ENCODE measurements at regions not wholly inside any gene's neighbourhood (a gene's known extent, or its start where the extent isn't known, plus 50 kb on each side); places are given as distances from the start of the nearest gene placed in this dataset.

DNA sequence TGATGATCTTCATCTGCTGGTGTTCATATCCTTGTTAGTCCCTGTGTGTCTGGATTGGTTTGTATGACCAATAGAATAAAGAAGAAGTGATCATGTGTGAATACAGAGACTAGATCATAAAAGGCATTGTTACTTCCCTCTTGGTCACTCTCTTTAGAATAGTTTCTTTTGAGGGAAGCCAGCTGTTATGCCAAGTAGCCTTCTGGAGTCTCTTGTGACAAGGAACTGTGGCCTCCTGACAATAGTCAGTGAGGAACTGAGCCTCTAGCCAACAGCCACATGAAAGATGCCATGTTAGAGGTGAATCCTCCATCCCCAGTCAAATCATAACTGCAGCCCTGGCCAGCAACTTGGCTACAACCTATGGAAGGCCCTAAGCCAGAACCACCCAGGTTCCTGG is 63.0 kb upstream of the SMAD3 start:
- H2AK5ac ChIP-seq (ENCODE audit: low read depth, low read length): no peak overlapping the region
- BruUV-seq (replicated peaks): no TSS peak
- ChIA-PET POLR2A (ENCODE audit: unreplicated experiment) (no interaction called here), CTCF (no interaction called here)
- H2BK20ac ChIP-seq (ENCODE audit: low read depth, low read length): no peak overlapping the region
- H3K4me2 ChIP-seq (ENCODE audit: low read depth, low read length): no peak overlapping the region
- H3K27me3 ChIP-seq (ENCODE audit: control insufficient read depth, insufficient read depth, low read length): no peaks in the 10 kb centered on the region
- no peaks in the 10 kb centered on the region; the same call in 1 of the 2 replicates for H3K9me3 ChIP-seq (ENCODE audit: control insufficient read depth, insufficient read depth, low read length)
- no peak overlapping the region for H3K9ac ChIP-seq (ENCODE audit: low read depth, low read length)
- H2BK15ac ChIP-seq (ENCODE audit: low read depth, low read length): no peak overlapping the region
- DNase-seq (no peak), ATAC-seq (ENCODE audit: low read depth) (no peak)
- in situ Hi-C loops (cut with MboI; ENCODE audit: low sequenced_read_pairs): no loop called here
- no peak overlapping the region for H2BK120ac ChIP-seq (ENCODE audit: low read depth, low read length)
- H3K36me3 ChIP-seq (ENCODE audit: control insufficient read depth, insufficient read depth, low read length): no peaks in the 10 kb centered on the region
- dilution Hi-C loops (cut with HindIII; ENCODE audit: low sequenced_read_pairs, unreplicated experiment): no loop called here
- H3K4ac ChIP-seq (ENCODE audit: low read depth, low read length): no peak overlapping the region
- H2BK5ac ChIP-seq (ENCODE audit: low read depth, low read length, poor library complexity, severe bottlenecking): no peak overlapping the region
- no peaks in the 10 kb centered on the region for H3K79me1 ChIP-seq (ENCODE audit: low read depth in 1 of 2, low read length in 2 of 2)
- H3K18ac ChIP-seq (ENCODE audit: low read depth, low read length): no peak overlapping the region
- H3K23ac ChIP-seq (ENCODE audit: low read depth, low read length): no peak overlapping the region
- H3K4me3 ChIP-seq (ENCODE audit: insufficient read depth, low read depth, low read length): no peak overlapping the region
- no peaks in the 10 kb centered on the region for H4K20me1 ChIP-seq (ENCODE audit: insufficient read depth, low read length)
- H3K56ac ChIP-seq (ENCODE audit: extremely low read depth, insufficient read depth, low read length): no peak overlapping the region
- H3K9me1 ChIP-seq (ENCODE audit: insufficient read depth, low read length): no peaks in the 10 kb centered on the region
- H3K14ac ChIP-seq (replicated peaks; ENCODE audit: low read depth, low read length): no peak overlapping the region
- H3K4me1 ChIP-seq (ENCODE audit: control insufficient read depth, insufficient read depth, low read length): peaks cover 3% of the 10 kb centered on the region; the same call in 1 of the 2 replicates
- no peak overlapping the region for H4K5ac ChIP-seq (ENCODE audit: low read depth, low read length)
- intact Hi-C loops (cut with micrococcal nuclease): no loop called here
- no peak overlapping the region for H4K91ac ChIP-seq (ENCODE audit: insufficient read depth, low read depth, low read length)
- no peak overlapping the region for H3K27ac ChIP-seq (ENCODE audit: insufficient read depth, low read length)
- no peak overlapping the region for H4K8ac ChIP-seq (ENCODE audit: low read depth in 2 of 2, low read length in 2 of 2)
- no peak overlapping the region for H2AFZ ChIP-seq (replicated peaks; ENCODE audit: low read length, poor library complexity)
- H2AK9ac ChIP-seq (replicated peaks; ENCODE audit: low read depth, low read length, poor library complexity): no peak overlapping the region
- no peak for TF ChIP-seq FOS (IDR thresholded peaks at IDR 0.05; ENCODE audit: low read depth, low read length)
- TF ChIP-seq MAFK (IDR thresholded peaks at IDR 0.05; ENCODE audit: low read depth, low read length): no peak
- no peak for TF ChIP-seq CEBPB (IDR thresholded peaks at IDR 0.05; ENCODE audit: low read depth, low read length)
- TF ChIP-seq RCOR1 (IDR thresholded peaks at IDR 0.05; ENCODE audit: insufficient replicate concordance, low read length): no peak
